IPS-20b (cell line): ENCODE measurements at regions not wholly inside any gene's neighbourhood (a gene's known extent, or its start where the extent isn't known, plus 50 kb on each side); places are given as distances from the start of the nearest gene placed in this dataset.
"Not testable (repeated sequence)": the region's sequence is repeated elsewhere in the genome, so short reads cannot be mapped to it uniquely, and the experiment has no call there.

Experiments used
- H3K27ac ChIP-seq: one replicate; pipeline ENCODE4 v1.5.1; 2013; ENCODE audit warnings: low read length
- H3K27me3 ChIP-seq: 2 replicates; pipeline ENCODE4 v1.6.1; 2013; ENCODE audit warnings: mild to moderate bottlenecking, low read length, inconsistent platforms; ENCODE audit not compliant: insufficient read depth
- H3K36me3 ChIP-seq: 2 replicates; pipeline ENCODE4 v1.6.1; 2013; ENCODE audit warnings: low read depth, mild to moderate bottlenecking, inconsistent platforms, low read length, moderate library complexity; ENCODE audit not compliant: insufficient read depth
- H3K4me1 ChIP-seq: 2 replicates; pipeline ENCODE4 v1.6.1; 2013; ENCODE audit warnings: mild to moderate bottlenecking, control low read depth, inconsistent platforms, low read length, moderate library complexity; ENCODE audit not compliant: insufficient read depth
- H3K4me3 ChIP-seq: 2 replicates; pipeline ENCODE4 v1.5.1; 2013; ENCODE audit warnings: mild to moderate bottlenecking, low read length, inconsistent platforms
- H3K9ac ChIP-seq: 2 replicates; pipeline ENCODE4 v1.6.1; 2013; ENCODE audit warnings: low read depth, mild to moderate bottlenecking, inconsistent platforms, low read length, moderate library complexity
- H3K9me3 ChIP-seq: 2 replicates; pipeline ENCODE4 v1.6.1; 2013; ENCODE audit warnings: mild to moderate bottlenecking, low read depth, low read length, inconsistent platforms; ENCODE audit not compliant: insufficient read depth

GRCh38 chr1:242718967-242719366, 194.5 kb upstream of the PLD5 start:
- Histone ChIP-seq H3K36me3 (no peaks in the 10 kb centered on the region), H3K9ac (no peak overlapping the region), H3K27ac (no peak overlapping the region), H3K9me3 (no peaks in the 10 kb centered on the region), H3K4me3 (no peak overlapping the region), H3K4me1 (no peaks in the 10 kb centered on the region), H3K27me3 (no peaks in the 10 kb centered on the region)

DNA sequence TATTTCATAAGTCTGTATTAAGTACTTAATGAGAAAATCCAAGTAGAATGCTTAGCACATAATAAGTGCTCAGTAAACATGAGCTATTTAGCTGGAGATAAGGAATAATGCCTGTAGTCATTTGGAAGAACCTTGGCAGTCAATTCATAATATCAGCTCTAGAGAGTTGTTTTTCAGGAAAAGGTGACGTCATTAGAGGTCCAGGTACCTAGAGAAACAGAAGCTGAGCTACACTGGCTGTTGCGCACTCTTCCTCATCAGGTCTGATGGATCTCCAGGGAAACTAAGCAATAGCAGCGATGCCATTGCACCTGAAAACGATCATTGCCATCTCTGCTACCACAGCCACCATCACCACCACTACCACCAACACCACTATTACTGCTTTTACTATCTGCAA, 187.8 kb upstream of the PLD5 start:
- no peaks in the 10 kb centered on the region for H3K36me3 ChIP-seq
- H3K9ac ChIP-seq, result no peak overlapping the region
- H3K27ac ChIP-seq, result no peak overlapping the region
- H3K27me3 ChIP-seq, result peaks cover 23% of the 10 kb centered on the region
- H3K4me1 ChIP-seq, result peaks cover 14% of the 10 kb centered on the region; the same call in 1 of the 2 replicates
- no peaks in the 10 kb centered on the region for H3K9me3 ChIP-seq
- H3K4me3 ChIP-seq, result no peak overlapping the region

- H3K9ac ChIP-seq, result no peak overlapping the region
- H3K4me3 ChIP-seq, result no peak overlapping the region
- H3K4me1 ChIP-seq, result peaks cover 14% of the 10 kb centered on the region; the same call in 1 of the 2 replicates
- H3K27ac ChIP-seq, result no peak overlapping the region
- peaks cover 23% of the 10 kb centered on the region for H3K27me3 ChIP-seq
- H3K36me3 ChIP-seq, result no peaks in the 10 kb centered on the region
- no peaks in the 10 kb centered on the region for H3K9me3 ChIP-seq
Measured at GRCh38 chr1:242710847-242711246, 186.3 kb upstream of the PLD5 start.

DNA sequence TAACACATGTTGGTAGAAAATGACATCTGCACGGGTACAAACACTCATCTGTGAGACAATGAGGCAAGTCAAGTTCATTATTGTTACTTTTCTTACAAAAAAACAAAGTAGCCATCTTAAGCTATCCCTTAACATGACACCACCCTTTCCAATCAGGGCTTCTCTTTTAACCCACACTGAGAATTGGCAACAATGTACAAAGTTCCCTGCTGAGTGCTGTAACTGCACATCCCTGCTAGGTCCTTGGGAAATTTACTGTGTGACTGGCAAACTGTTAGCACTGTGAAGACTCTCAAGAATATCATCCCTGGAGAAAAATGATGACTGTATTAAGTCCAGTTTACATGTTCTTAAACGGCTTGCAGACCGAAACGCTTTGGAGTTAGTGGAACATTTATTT, 185.8 kb upstream of the PLD5 start:
- peaks cover 23% of the 10 kb centered on the region for H3K27me3 ChIP-seq
- no peaks in the 10 kb centered on the region for H3K36me3 ChIP-seq
- peaks cover 14% of the 10 kb centered on the region; the same call in 1 of the 2 replicates for H3K4me1 ChIP-seq
- no peak overlapping the region for H3K9ac ChIP-seq
- H3K4me3 ChIP-seq, result no peak overlapping the region
- H3K27ac ChIP-seq, result no peak overlapping the region
- H3K9me3 ChIP-seq, result no peaks in the 10 kb centered on the region

- no peaks in the 10 kb centered on the region for H3K4me1 ChIP-seq
- no peak overlapping the region for H3K4me3 ChIP-seq
- no peak overlapping the region for H3K27ac ChIP-seq
- H3K27me3 ChIP-seq, result no peaks in the 10 kb centered on the region
- no peak overlapping the region for H3K9ac ChIP-seq
- no peaks in the 10 kb centered on the region for H3K9me3 ChIP-seq
- no peaks in the 10 kb centered on the region for H3K36me3 ChIP-seq
Measured at GRCh38 chr1:242703467-242703866, 179.0 kb upstream of the PLD5 start.

GRCh38 chr1:242692988-242693387, 168.5 kb upstream of the PLD5 start:
- Histone ChIP-seq H3K27me3 (no peaks in the 10 kb centered on the region), H3K9me3 (no peaks in the 10 kb centered on the region), H3K4me1 (no peaks in the 10 kb centered on the region), H3K36me3 (no peaks in the 10 kb centered on the region), H3K27ac (no peak overlapping the region), H3K9ac (no peak overlapping the region), H3K4me3 (no peak overlapping the region)

DNA sequence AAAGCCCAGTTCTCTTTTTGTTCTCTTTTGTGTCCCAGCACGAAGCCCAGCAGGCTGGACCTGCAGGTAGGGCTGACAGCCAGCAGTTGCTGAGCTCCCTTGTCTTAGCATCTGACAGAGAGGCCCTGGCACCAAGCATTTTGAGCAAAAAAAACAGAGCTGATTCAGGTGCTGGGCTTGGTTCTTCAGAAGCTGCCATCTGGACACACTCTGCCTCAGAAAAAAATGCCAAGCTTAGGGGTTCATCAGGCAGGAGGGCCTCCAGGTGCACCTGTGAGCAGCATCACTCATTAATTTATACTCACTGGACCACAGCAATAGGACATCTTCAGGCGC, 167.1 kb upstream of the PLD5 start:
- H3K4me3 ChIP-seq, result no peak overlapping the region
- H3K9me3 ChIP-seq, result no peaks in the 10 kb centered on the region
- H3K27me3 ChIP-seq, result no peaks in the 10 kb centered on the region
- no peak overlapping the region for H3K9ac ChIP-seq
- no peak overlapping the region for H3K27ac ChIP-seq
- no peaks in the 10 kb centered on the region for H3K36me3 ChIP-seq
- no peaks in the 10 kb centered on the region for H3K4me1 ChIP-seq

DNA sequence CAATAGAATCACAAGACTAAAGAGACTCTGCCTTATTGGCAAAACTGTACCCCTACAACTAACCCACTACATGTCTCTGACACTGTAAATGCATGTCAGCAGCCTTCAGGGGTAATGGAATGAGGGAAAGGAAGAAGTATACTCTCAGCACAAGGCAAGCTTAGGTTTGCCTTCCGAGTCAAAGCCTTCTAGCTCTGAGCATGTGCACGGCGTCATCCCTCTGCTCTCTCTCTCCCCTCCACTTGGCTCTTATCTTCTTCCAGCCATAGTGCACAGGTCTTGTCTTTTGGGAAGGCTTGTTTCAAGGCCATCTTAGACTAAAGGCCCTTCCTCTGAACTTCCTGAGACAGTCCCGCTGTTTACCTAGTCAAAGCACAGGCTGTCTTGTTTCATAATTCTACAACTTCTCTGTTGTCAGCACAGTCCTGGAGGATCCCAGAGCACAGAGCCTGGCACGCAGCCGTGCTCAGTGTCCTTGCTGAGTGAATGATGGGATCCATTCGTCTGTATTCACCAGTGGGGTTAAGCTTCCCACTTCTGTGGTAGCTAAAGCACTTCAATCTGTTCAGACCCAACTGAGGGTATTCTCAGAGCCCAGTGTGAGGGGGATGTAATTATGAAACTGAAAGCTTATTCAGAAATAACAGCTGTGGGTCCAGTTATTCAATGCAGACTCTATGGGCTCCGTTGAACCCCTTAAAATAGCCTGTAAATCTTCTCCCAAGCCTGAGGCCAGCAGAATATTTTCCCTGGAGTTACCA, 166.5 kb upstream of the PLD5 start:
- Histone ChIP-seq H3K36me3 (no peaks in the 10 kb centered on the region), H3K27ac (no peak overlapping the region), H3K9me3 (no peaks in the 10 kb centered on the region), H3K4me3 (no peak overlapping the region), H3K4me1 (no peaks in the 10 kb centered on the region), H3K9ac (no peak overlapping the region), H3K27me3 (no peaks in the 10 kb centered on the region)

GRCh38 chr1:242689378-242689777, 164.9 kb upstream of the PLD5 start:
- H3K9me3 ChIP-seq, result no peaks in the 10 kb centered on the region
- no peak overlapping the region for H3K27ac ChIP-seq
- H3K9ac ChIP-seq, result no peak overlapping the region
- H3K4me1 ChIP-seq, result no peaks in the 10 kb centered on the region
- no peak overlapping the region for H3K4me3 ChIP-seq
- H3K36me3 ChIP-seq, result no peaks in the 10 kb centered on the region
- H3K27me3 ChIP-seq, result no peaks in the 10 kb centered on the region

DNA sequence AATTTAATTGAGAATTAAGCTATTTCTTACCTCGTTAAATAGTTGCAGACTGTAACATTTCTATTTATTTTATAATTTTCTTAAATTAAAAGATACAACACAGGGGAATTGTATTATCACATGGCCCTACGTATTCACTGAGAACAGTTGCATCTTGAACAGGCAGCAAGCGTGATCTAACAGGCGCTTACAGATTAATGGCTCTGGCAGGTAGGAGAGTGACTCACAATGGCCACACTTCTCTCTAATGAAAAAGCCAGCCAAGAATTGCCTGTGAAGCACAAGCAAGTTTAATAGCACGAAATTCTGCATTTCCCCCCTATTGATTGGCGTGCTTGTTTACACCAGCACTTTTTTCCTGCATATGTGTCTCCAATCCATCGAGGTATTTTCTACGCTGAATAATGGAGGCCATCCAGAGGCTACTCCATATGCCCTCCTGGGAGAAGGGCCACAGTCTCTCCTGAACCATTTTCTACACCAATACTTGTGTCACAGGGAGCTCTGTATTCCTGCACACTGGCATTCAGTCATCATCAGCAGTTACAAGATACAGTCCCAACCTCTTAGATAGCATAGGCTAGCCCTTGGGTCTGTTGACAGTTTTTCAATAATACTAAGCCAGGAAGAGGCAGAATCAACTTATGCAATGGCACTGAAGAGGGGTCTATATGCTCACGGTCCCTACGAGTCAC, 150.6 kb upstream of the PLD5 start:
- H3K27ac ChIP-seq, result no peak overlapping the region
- H3K9ac ChIP-seq, result no peak overlapping the region

GRCh38 chr1:242673652-242674051, 149.2 kb upstream of the PLD5 start:
- H3K36me3 ChIP-seq, result no peaks in the 10 kb centered on the region
- H3K27me3 ChIP-seq, result no peaks in the 10 kb centered on the region
- 0 out of 2 replicates have a peak, but pooled peaks cover 3% of the 10 kb centered on the region for H3K4me1 ChIP-seq
- H3K4me3 ChIP-seq, result no peak overlapping the region
- H3K27ac ChIP-seq, result no peak overlapping the region
- H3K9me3 ChIP-seq, result no peaks in the 10 kb centered on the region
- H3K9ac ChIP-seq, result no peak overlapping the region

More for the DNA sequence above, 150.6 kb upstream of the PLD5 start:
- no peak overlapping the region for H3K4me3 ChIP-seq
- 0 out of 2 replicates have a peak, but pooled peaks cover 3% of the 10 kb centered on the region for H3K4me1 ChIP-seq
- no peaks in the 10 kb centered on the region for H3K27me3 ChIP-seq
- H3K36me3 ChIP-seq, result no peaks in the 10 kb centered on the region
- H3K9me3 ChIP-seq, result no peaks in the 10 kb centered on the region

GRCh38 chr1:242673165-242673564, 148.7 kb upstream of the PLD5 start:
- H3K9me3 ChIP-seq, H3K4me1 ChIP-seq, H3K4me3 ChIP-seq, H3K36me3 ChIP-seq, H3K9ac ChIP-seq, H3K27me3 ChIP-seq, H3K27ac ChIP-seq: not testable (repeated sequence)
